H9 (cell line): ENCODE measurements at regions not wholly inside any gene's neighbourhood (a gene's known extent, or its start where the extent isn't known, plus 50 kb on each side); places are given as distances from the start of the nearest gene placed in this dataset.

Experiments
- DNase-seq: peaks from one replicate; pipeline ENCODE4 v3.0.0-alpha.2; 2017
- H2AFZ ChIP-seq: one replicate; pipeline ENCODE4 v1.6.1; 2013; ENCODE audit warnings: mild to moderate bottlenecking, low read length, control low read depth, moderate library complexity
- H2AK5ac ChIP-seq: 2 replicates; pipeline ENCODE4 v1.6.1; 2013; ENCODE audit warnings: low read length, control low read depth, mixed read lengths; ENCODE audit not compliant: insufficient read length
- H2BK120ac ChIP-seq: one replicate; pipeline ENCODE4 v1.6.1; 2013; ENCODE audit warnings: low read depth, mild to moderate bottlenecking, low read length, control low read depth, inconsistent platforms; ENCODE audit not compliant: poor library complexity, severe bottlenecking
- H2BK12ac ChIP-seq: 2 replicates; pipeline ENCODE4 v1.6.1; 2013; ENCODE audit warnings: low read length, control low read depth, mixed read lengths, low read depth; ENCODE audit not compliant: insufficient read length
- H2BK15ac ChIP-seq: 2 replicates; pipeline ENCODE4 v1.6.1; 2013; ENCODE audit warnings: low read depth, low read length, control low read depth
- H2BK20ac ChIP-seq: one replicate; pipeline ENCODE4 v1.6.1; 2013; ENCODE audit warnings: low read depth, mild to moderate bottlenecking, low read length, control low read depth, inconsistent platforms; ENCODE audit not compliant: poor library complexity, severe bottlenecking
- H2BK5ac ChIP-seq: 2 replicates; pipeline ENCODE4 v1.6.1; 2013; ENCODE audit warnings: low read length, control low read depth, mixed read lengths; ENCODE audit not compliant: insufficient read length
- H3K14ac ChIP-seq: 2 replicates; pipeline ENCODE4 v1.6.1; 2013; ENCODE audit warnings: low read length, control low read depth; ENCODE audit not compliant: insufficient read depth
- H3K18ac ChIP-seq: 2 replicates; pipeline ENCODE4 v1.6.1; 2013; ENCODE audit warnings: low read depth, mild to moderate bottlenecking, mixed read lengths, low read length, control low read depth; ENCODE audit not compliant: insufficient read length
- H3K23ac ChIP-seq: 2 replicates; pipeline ENCODE4 v1.6.1; 2013; ENCODE audit warnings: low read length, control low read depth, mixed read lengths, low read depth; ENCODE audit not compliant: insufficient read length
- H3K23me2 ChIP-seq: 2 replicates; pipeline ENCODE4 v1.6.1; 2013; ENCODE audit warnings: low read depth, mild to moderate bottlenecking, mixed read lengths, low read length, control low read depth; ENCODE audit not compliant: insufficient read length, poor library complexity, severe bottlenecking
- H3K27ac ChIP-seq: 2 replicates; pipeline ENCODE4 v1.5.1; 2013; ENCODE audit warnings: low read length, control low read depth, mixed read lengths, low read depth; ENCODE audit not compliant: insufficient read length
- H3K27me3 ChIP-seq: 2 replicates; pipeline ENCODE4 v1.6.1; 2013; ENCODE audit warnings: low read length, control low read depth, inconsistent platforms; ENCODE audit not compliant: insufficient read depth
- H3K4ac ChIP-seq: 2 replicates; pipeline ENCODE4 v1.6.1; 2013; ENCODE audit warnings: low read depth, mild to moderate bottlenecking, control low read depth, inconsistent platforms, low read length, moderate library complexity
- H3K4me1 ChIP-seq: 2 replicates; pipeline ENCODE4 v1.6.1; 2013; ENCODE audit warnings: low read length, control low read depth, inconsistent platforms; ENCODE audit not compliant: insufficient read depth
- H3K4me2 ChIP-seq: 2 replicates; pipeline ENCODE4 v1.6.1; 2013; ENCODE audit warnings: low read length, control low read depth, mixed read lengths; ENCODE audit not compliant: insufficient read length, insufficient read depth
- H3K56ac ChIP-seq: 2 replicates; pipeline ENCODE4 v1.6.1; 2013; ENCODE audit warnings: low read depth, mild to moderate bottlenecking, mixed read lengths, low read length, control low read depth; ENCODE audit not compliant: insufficient read length
- H3K79me1 ChIP-seq: 2 replicates; pipeline ENCODE4 v1.6.1; 2013; ENCODE audit warnings: low read depth, mild to moderate bottlenecking, moderate library complexity, low read length, control low read depth, inconsistent platforms; ENCODE audit not compliant: insufficient read depth, poor library complexity, severe bottlenecking
- H3K79me2 ChIP-seq: 2 replicates; pipeline ENCODE4 v1.6.1; 2013; ENCODE audit warnings: low read length, control low read depth, inconsistent platforms; ENCODE audit not compliant: insufficient read depth
- H3K9ac ChIP-seq: 2 replicates; pipeline ENCODE4 v1.6.1; 2013; ENCODE audit warnings: low read length, control low read depth, mixed read lengths; ENCODE audit not compliant: insufficient read length; ENCODE audit errors: extremely low read depth
- H3K9me3 ChIP-seq: one replicate; pipeline ENCODE4 v1.6.1; 2013; ENCODE audit warnings: low read depth, low read length, inconsistent platforms; ENCODE audit not compliant: control insufficient read depth
- H3T11ph ChIP-seq: one replicate; pipeline ENCODE4 v1.6.1; 2013; ENCODE audit warnings: mild to moderate bottlenecking, low read length, control low read depth, inconsistent platforms
- H4K20me1 ChIP-seq: one replicate; pipeline ENCODE4 v1.6.1; 2013; ENCODE audit not compliant: control insufficient read depth, insufficient read length, insufficient read depth
- H4K5ac ChIP-seq: 2 replicates; pipeline ENCODE4 v1.6.1; 2013; ENCODE audit warnings: low read depth, mild to moderate bottlenecking, mixed read lengths, low read length, control low read depth; ENCODE audit not compliant: insufficient read length
- H4K8ac ChIP-seq: replicated peaks from 2 replicates; pipeline ENCODE4 v1.6.1; 2013; ENCODE audit warnings: low read length, control low read depth, mixed read lengths, low read depth; ENCODE audit not compliant: insufficient read length
- H4K91ac ChIP-seq: 2 replicates; pipeline ENCODE4 v1.6.1; 2013; ENCODE audit warnings: low read depth, mild to moderate bottlenecking, moderate library complexity, mixed read lengths, low read length, control low read depth; ENCODE audit not compliant: insufficient read length
- H3K27ac Mint-ChIP-seq, 3 experiments: 2 replicates in 2 of 3; 3 replicates in 1 of 3; pipeline ENCODE4 v1.8.0; 2020 to 2021; ENCODE audit warnings: mixed read lengths in 3 of 3, mild to moderate bottlenecking in 1 of 3, moderate library complexity in 1 of 3
- H3K27me3 Mint-ChIP-seq: 2 replicates; pipeline ENCODE4 v1.8.0; 2021; ENCODE audit warnings: low read depth, mild to moderate bottlenecking, moderate library complexity, mixed read lengths
- H3K36me3 Mint-ChIP-seq, 3 experiments: 2 replicates in 2 of 3; 3 replicates in 1 of 3; pipeline ENCODE4 v1.8.0; 2020 to 2021; ENCODE audit warnings: low read depth in 3 of 3, mixed read lengths in 3 of 3; ENCODE audit not compliant: insufficient read depth in 1 of 3
- H3K4me1 Mint-ChIP-seq, 2 experiments: 2 replicates each; pipeline ENCODE4 v1.8.0; 2020; ENCODE audit warnings: mixed read lengths in 2 of 2
- H3K4me3 Mint-ChIP-seq, 2 experiments: 2 replicates in 1 of 2; 3 replicates in 1 of 2; pipeline ENCODE4 v1.8.0; 2020 to 2021; ENCODE audit warnings: mild to moderate bottlenecking in 2 of 2, mixed read lengths in 2 of 2, moderate library complexity in 1 of 2
- H3K9me3 Mint-ChIP-seq, 2 experiments: 2 replicates in 1 of 2; 3 replicates in 1 of 2; pipeline ENCODE4 v1.8.0; 2020; ENCODE audit warnings: mild to moderate bottlenecking in 2 of 2, mixed read lengths in 2 of 2, moderate library complexity in 1 of 2
- WGBS: extraction: QIAGEN DNeasy Blood & Tissue Kit; methylation state at CpG from one replicate; pipeline ENCODE4 v1.1.7; 2013; ENCODE audit warnings: missing lambda C conversion rate, low lambda C conversion rate, mixed read lengths; ENCODE audit not compliant: insufficient read length; ENCODE audit errors: extremely low coverage; 5-methylcytosine and 5-hydroxymethylcytosine counted together
- TF ChIP-seq, protein P1 (sequence below): fragments of 200-600 bp; sonication (generic); conservative IDR thresholded peaks from 3 replicates; pipeline ENCODE4 v1.8.0; 2021; ENCODE audit warnings: antibody characterized with exemption, mild to moderate bottlenecking

GRCh38 chr12:91395628-91396135 is 213.1 kb upstream of the DCN start:
- H4K8ac ChIP-seq, result no peak overlapping the region
- no peak overlapping the region for H2BK5ac ChIP-seq
- H2AK5ac ChIP-seq, result no peak overlapping the region
- no peaks in the 10 kb centered on the region for H3K23me2 ChIP-seq
- no peak overlapping the region for H3T11ph ChIP-seq
- WGBS, result no CpG with 5 or more reads among the region's 5 CpGs
- no peak overlapping the region for H2BK15ac ChIP-seq
- no peak overlapping the region for H4K91ac ChIP-seq
- TF ChIP-seq, protein P1, sequence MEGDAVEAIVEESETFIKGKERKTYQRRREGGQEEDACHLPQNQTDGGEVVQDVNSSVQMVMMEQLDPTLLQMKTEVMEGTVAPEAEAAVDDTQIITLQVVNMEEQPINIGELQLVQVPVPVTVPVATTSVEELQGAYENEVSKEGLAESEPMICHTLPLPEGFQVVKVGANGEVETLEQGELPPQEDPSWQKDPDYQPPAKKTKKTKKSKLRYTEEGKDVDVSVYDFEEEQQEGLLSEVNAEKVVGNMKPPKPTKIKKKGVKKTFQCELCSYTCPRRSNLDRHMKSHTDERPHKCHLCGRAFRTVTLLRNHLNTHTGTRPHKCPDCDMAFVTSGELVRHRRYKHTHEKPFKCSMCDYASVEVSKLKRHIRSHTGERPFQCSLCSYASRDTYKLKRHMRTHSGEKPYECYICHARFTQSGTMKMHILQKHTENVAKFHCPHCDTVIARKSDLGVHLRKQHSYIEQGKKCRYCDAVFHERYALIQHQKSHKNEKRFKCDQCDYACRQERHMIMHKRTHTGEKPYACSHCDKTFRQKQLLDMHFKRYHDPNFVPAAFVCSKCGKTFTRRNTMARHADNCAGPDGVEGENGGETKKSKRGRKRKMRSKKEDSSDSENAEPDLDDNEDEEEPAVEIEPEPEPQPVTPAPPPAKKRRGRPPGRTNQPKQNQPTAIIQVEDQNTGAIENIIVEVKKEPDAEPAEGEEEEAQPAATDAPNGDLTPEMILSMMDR, result no peak
- no peak for DNase-seq
- H2BK12ac ChIP-seq, result no peak overlapping the region
- H3K4me1 Mint-ChIP-seq, result 0 out of 4 replicates have a peak, but pooled peaks cover 0 to 4% of the 10 kb centered on the region in 2 experiments
- H3K27me3 Mint-ChIP-seq, result no peaks in the 10 kb centered on the region
- peaks cover 27 to 30% of the 10 kb centered on the region in 2 experiments; a peak in 4 of 5 replicates for H3K9me3 Mint-ChIP-seq
- no peak overlapping the region for H2AFZ ChIP-seq
- H3K9ac ChIP-seq, result no peak overlapping the region
- H3K18ac ChIP-seq, result no peak overlapping the region
- H3K36me3 Mint-ChIP-seq, result peaks cover 18 to 32% (median 20%) of the 10 kb centered on the region in 3 experiments
- H4K5ac ChIP-seq, result no peak overlapping the region
- H3K27me3 ChIP-seq, result no peaks in the 10 kb centered on the region
- no peak overlapping the region for H3K4me2 ChIP-seq
- no peaks in the 10 kb centered on the region for H4K20me1 ChIP-seq
- no peaks in the 10 kb centered on the region for H3K79me2 ChIP-seq
- no peak overlapping the region for H3K27ac Mint-ChIP-seq
- H3K79me1 ChIP-seq, result no peaks in the 10 kb centered on the region
- no peak overlapping the region for H3K14ac ChIP-seq
- H2BK20ac ChIP-seq, result no peak overlapping the region
- no peaks in the 10 kb centered on the region for H3K9me3 ChIP-seq
- no peak overlapping the region for H2BK120ac ChIP-seq
- H3K23ac ChIP-seq, result no peak overlapping the region
- H3K4me3 Mint-ChIP-seq, result no peak overlapping the region
- no peak overlapping the region for H3K4ac ChIP-seq
- no peak overlapping the region for H3K27ac ChIP-seq
- H3K56ac ChIP-seq, result no peak overlapping the region
- H3K4me1 ChIP-seq, result no peaks in the 10 kb centered on the region
